Vagina (tissue), 2 donors: ENCODE measurements at regions not wholly inside any gene's neighbourhood (a gene's known extent, or its start where the extent isn't known, plus 50 kb on each side); places are given as distances from the start of the nearest gene placed in this dataset.

Experiments
- POLR2A ChIP-seq, 2 donors: fragments of 450-650 bp; IDR thresholded peaks; one replicate each; pipeline ENCODE4 v1.6.1; 2017; ENCODE audit warnings: antibody characterized with exemption in 2 of 2, mild to moderate bottlenecking in 2 of 2, moderate library complexity in 2 of 2
- POLR2AphosphoS5 ChIP-seq, 2 donors: sonication (generic); formaldehyde crosslinking; IDR thresholded peaks; one replicate each; pipeline ENCODE4 v1.9.0; 2017; ENCODE audit warnings: antibody characterized with exemption in 2 of 2, mild to moderate bottlenecking in 2 of 2, low read depth in 1 of 2; ENCODE audit not compliant: insufficient read depth in 1 of 2
- TF ChIP-seq, protein P1 (sequence below), 3 experiments: fragments of 450-650 bp in 2 of 3; fragments of 200-600 bp in 1 of 3; sonication (generic) in 1 of 3; IDR thresholded peaks; one replicate each; pipeline ENCODE4 v1.5.1; 2017 to 2019; ENCODE audit warnings: antibody characterized with exemption in 3 of 3, mild to moderate bottlenecking in 2 of 3, moderate library complexity in 2 of 3

DNA sequence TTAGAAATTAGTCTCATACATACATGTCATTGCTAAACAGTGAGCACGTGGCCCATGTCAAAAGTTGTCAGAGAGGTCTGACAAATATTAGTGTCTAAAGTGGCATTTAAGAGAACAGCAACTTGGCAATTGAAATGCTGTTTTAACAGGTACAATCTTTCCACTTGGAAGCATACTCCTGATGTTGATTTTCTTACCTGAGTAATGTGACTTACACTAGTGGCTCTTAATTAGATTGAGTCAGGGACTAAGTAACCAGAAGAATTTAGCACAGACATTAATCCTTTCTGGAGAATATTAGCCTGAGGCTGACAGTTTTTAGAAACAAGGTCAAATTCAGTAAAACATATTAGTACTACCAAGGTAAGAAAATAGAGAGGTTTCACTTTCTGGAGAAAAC lies 357.0 kb upstream of the ZNF608 start:
- TF ChIP-seq, protein P1, sequence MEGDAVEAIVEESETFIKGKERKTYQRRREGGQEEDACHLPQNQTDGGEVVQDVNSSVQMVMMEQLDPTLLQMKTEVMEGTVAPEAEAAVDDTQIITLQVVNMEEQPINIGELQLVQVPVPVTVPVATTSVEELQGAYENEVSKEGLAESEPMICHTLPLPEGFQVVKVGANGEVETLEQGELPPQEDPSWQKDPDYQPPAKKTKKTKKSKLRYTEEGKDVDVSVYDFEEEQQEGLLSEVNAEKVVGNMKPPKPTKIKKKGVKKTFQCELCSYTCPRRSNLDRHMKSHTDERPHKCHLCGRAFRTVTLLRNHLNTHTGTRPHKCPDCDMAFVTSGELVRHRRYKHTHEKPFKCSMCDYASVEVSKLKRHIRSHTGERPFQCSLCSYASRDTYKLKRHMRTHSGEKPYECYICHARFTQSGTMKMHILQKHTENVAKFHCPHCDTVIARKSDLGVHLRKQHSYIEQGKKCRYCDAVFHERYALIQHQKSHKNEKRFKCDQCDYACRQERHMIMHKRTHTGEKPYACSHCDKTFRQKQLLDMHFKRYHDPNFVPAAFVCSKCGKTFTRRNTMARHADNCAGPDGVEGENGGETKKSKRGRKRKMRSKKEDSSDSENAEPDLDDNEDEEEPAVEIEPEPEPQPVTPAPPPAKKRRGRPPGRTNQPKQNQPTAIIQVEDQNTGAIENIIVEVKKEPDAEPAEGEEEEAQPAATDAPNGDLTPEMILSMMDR (IDR thresholded peaks at IDR 0.05) = no peak
- TF ChIP-seq POLR2AphosphoS5 (IDR thresholded peaks at IDR 0.05; ENCODE audit: insufficient read depth in 1 of 2, low read depth in 1 of 2) (no peak), POLR2A (IDR thresholded peaks at IDR 0.05) (no peak)
